GM12878 (cell line): ENCODE measurements at regions not wholly inside any gene's neighbourhood (a gene's known extent, or its start where the extent isn't known, plus 50 kb on each side); places are given as distances from the start of the nearest gene placed in this dataset. TPM values are rescaled to one million over a fixed set of nuclear protein-coding genes. Genes with fewer than 3 reads are reported as not detected.

Source experiments
- BCL11A ChIP-seq: IDR thresholded peaks from 2 replicates; pipeline ENCODE4 v1.6.1; 2011; ENCODE audit warnings: low read depth, low read length
- PRDM15 ChIP-seq: fragments of 450-650 bp; formaldehyde crosslinking; IDR thresholded peaks from 2 replicates; pipeline ENCODE4 v1.4.0; 2020; ENCODE audit warnings: mild to moderate bottlenecking, moderate library complexity
- small RNA-seq: library from RNA; depleted of rRNA; stranded (forward); fragments of <200 nt; gene quantifications from one replicate; pipeline ENCODE3, GENCODE V24; 2014

GRCh38 chr13:46947425-46948191 is 50.8 kb upstream of the HTR2A start (continued):
- TF ChIP-seq PRDM15 (no peak), BCL11A (no peak)

Small RNA genes lying in the stretch of these regions (small RNA-seq; reads per million reads assigned to genes)
- gene GNG5P5 (not detected), gene RN7SL700P (not detected)
